ENCODE measurements at regions not wholly inside any gene's neighbourhood (a gene's known extent, or its start where the extent isn't known, plus 50 kb on each side); places are given as distances from the start of the nearest gene placed in this dataset.

GRCh38 chr6:164925681-164926530 is 383.5 kb downstream of the C6orf118 start:
- H3K9me3 ChIP-seq, result no peaks in the 10 kb centered on the region
- 64 to 77% methylated on average over 4 to 5 of the region's 5 CpGs for WGBS, 2 donors (ENCODE audit: low coverage in 1 of 2)
- intact Hi-C loops (cut with DNase I; ENCODE audit: low total_unique reads), result no loop called here

GRCh38 chr6:164924674-164925073 is 384.7 kb downstream of the C6orf118 start:
- Histone ChIP-seq H3K4me3 (no peak overlapping the region), H3K36me3 (no peaks in the 10 kb centered on the region), H3K9me3 (no peaks in the 10 kb centered on the region), H3K4me1 (no peaks in the 10 kb centered on the region), H3K27ac (no peak overlapping the region), H3K27me3 (no peaks in the 10 kb centered on the region)
- 42 to 47% methylated on average over 10 of the region's 10 CpGs for WGBS, 2 donors (ENCODE audit: low coverage in 1 of 2)
- no peak for DNase-seq
- intact Hi-C loops (cut with DNase I; ENCODE audit: low total_unique reads) (no loop called here), in situ Hi-C loops (cut with MboI; ENCODE audit: low pct_ligation_motif_present in 1 of 4, low pct_unique_long_range_greater_than_20kb in 1 of 4, low sequenced_read_pairs in 3 of 4) (no loop called here)
- no peak for TF ChIP-seq POLR2A (IDR thresholded peaks at IDR 0.05)
- no peak for TF ChIP-seq EP300 (IDR thresholded peaks at IDR 0.05; ENCODE audit: low read depth)
- no peak for TF ChIP-seq POLR2AphosphoS5 (IDR thresholded peaks at IDR 0.05)
- no peak for TF ChIP-seq CTCF (IDR thresholded peaks at IDR 0.05)

More at GRCh38 chr6:164925681-164926530, 383.5 kb downstream of the C6orf118 start:
- no peak for DNase-seq
- Histone ChIP-seq H3K4me3 (no peak overlapping the region), H3K4me1 (no peaks in the 10 kb centered on the region), H3K36me3 (no peaks in the 10 kb centered on the region), H3K27ac (no peak overlapping the region), H3K27me3 (no peaks in the 10 kb centered on the region)
- in situ Hi-C loops (cut with MboI; ENCODE audit: low pct_ligation_motif_present in 1 of 4, low pct_unique_long_range_greater_than_20kb in 1 of 4, low sequenced_read_pairs in 3 of 4), result no loop called here
- TF ChIP-seq EP300 (IDR thresholded peaks at IDR 0.05; ENCODE audit: low read depth), result no peak
- TF ChIP-seq CTCF (IDR thresholded peaks at IDR 0.05), result no peak

DNA sequence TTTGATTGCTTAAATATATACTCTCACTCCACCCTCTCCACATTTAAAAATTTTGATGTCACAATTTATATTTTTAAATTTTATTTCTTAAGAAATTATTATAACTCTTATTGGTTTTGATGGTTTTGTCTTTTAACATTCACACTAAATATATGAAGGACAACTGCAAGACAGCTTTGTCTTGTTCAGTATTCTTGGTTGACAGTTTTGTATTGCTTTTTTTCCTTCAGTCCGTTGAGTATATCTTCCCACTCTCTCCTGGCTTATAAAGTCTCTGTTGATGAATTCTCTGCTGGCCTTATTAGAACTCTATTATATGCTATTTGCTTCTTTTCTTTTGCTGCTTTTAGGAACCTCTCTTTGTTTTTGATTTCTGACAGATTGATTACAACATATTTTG is 392.2 kb downstream of the C6orf118 start:
- Histone ChIP-seq H3K9me3 (no peaks in the 10 kb centered on the region), H3K27me3 (no peaks in the 10 kb centered on the region), H3K36me3 (no peaks in the 10 kb centered on the region), H3K4me1 (no peaks in the 10 kb centered on the region), H3K4me3 (no peak overlapping the region), H3K27ac (no peak overlapping the region)
- WGBS, 2 donors (ENCODE audit: low coverage in 1 of 2), result 79 to 86% methylated on average over 1 of the region's 1 CpG
- no peak for TF ChIP-seq POLR2A (IDR thresholded peaks at IDR 0.05)
- no peak for TF ChIP-seq CTCF (IDR thresholded peaks at IDR 0.05)
- TF ChIP-seq POLR2AphosphoS5 (IDR thresholded peaks at IDR 0.05), result no peak
- TF ChIP-seq EP300 (IDR thresholded peaks at IDR 0.05; ENCODE audit: low read depth), result no peak
- in situ Hi-C loops (cut with MboI; ENCODE audit: low pct_ligation_motif_present in 1 of 4, low pct_unique_long_range_greater_than_20kb in 1 of 4, low sequenced_read_pairs in 3 of 4) (no loop called here), intact Hi-C loops (cut with DNase I; ENCODE audit: low total_unique reads) (no loop called here)
- no peak for DNase-seq

DNA sequence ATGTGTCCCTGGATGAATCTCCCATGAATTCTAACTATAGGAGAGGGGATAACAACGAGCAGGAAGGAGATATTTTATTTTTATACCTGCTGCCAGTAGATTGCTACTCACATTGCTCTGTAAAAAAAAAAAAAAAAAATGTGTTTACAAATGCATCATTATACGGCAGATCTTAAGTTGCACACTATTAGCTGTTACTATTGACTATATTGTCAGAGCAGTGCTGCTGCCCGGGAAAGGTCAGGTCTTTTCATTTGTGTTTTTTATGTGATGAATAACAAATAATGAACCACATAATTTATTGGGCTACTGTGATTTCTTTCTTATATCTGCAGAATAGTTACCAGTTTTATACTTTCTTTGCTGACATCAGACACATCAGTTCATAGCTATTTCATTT is 393.3 kb downstream of the C6orf118 start:
- H3K4me1 ChIP-seq, result no peaks in the 10 kb centered on the region
- TF ChIP-seq CTCF (IDR thresholded peaks at IDR 0.05) (no peak), EP300 (IDR thresholded peaks at IDR 0.05; ENCODE audit: low read depth) (no peak), POLR2AphosphoS5 (IDR thresholded peaks at IDR 0.05) (no peak), POLR2A (IDR thresholded peaks at IDR 0.05) (no peak)
- no peak overlapping the region for H3K4me3 ChIP-seq
- no peaks in the 10 kb centered on the region for H3K9me3 ChIP-seq
- H3K27ac ChIP-seq, result no peak overlapping the region
- no peaks in the 10 kb centered on the region for H3K36me3 ChIP-seq
- H3K27me3 ChIP-seq, result no peaks in the 10 kb centered on the region
- 59 to 78% methylated on average over 2 to 3 of the region's 3 CpGs for WGBS, 2 donors (ENCODE audit: low coverage in 1 of 2)
- in situ Hi-C loops (cut with MboI; ENCODE audit: low pct_ligation_motif_present in 1 of 4, low pct_unique_long_range_greater_than_20kb in 1 of 4, low sequenced_read_pairs in 3 of 4), result no loop called here
- intact Hi-C loops (cut with DNase I; ENCODE audit: low total_unique reads), result no loop called here
- no peak for DNase-seq
